Left lung (tissue), 4 donors: ENCODE measurements at regions not wholly inside any gene's neighbourhood (a gene's known extent, or its start where the extent isn't known, plus 50 kb on each side); places are given as distances from the start of the nearest gene placed in this dataset.

Source experiments
- ATAC-seq: fragments of 200-7000 bp; cut with Tn5 transposase; one replicate; pipeline ENCODE4 v1.9.1; 2020; ENCODE audit warnings: moderate library complexity
- DNase-seq, 4 donors: peaks; one replicate each; pipeline ENCODE4 v3.0.0-alpha.2; 2013 to 2020
- H3K27ac ChIP-seq, 2 donors: fragments of 200-600 bp; sonication (generic) in 1 of 2; one replicate each; pipeline versions ENCODE4 v1.5.0 to v1.8.0; 2020 to 2021
- H3K27me3 ChIP-seq, 2 donors: fragments of 200-600 bp; sonication (generic) in 1 of 2; one replicate each; pipeline versions ENCODE4 v1.5.0 to v1.8.0; 2020 to 2021
- H3K36me3 ChIP-seq, 2 donors: fragments of 200-600 bp; sonication (generic) in 1 of 2; one replicate each; pipeline versions ENCODE4 v1.5.0 to v1.8.0; 2020 to 2021
- H3K4me1 ChIP-seq, 2 donors: fragments of 200-600 bp; one replicate each; pipeline ENCODE4 v1.8.0; 2021
- H3K4me3 ChIP-seq, 2 donors: fragments of 200-600 bp; sonication (generic) in 1 of 2; one replicate each; pipeline versions ENCODE4 v1.5.0 to v1.8.0; 2020 to 2021; ENCODE audit warnings: mild to moderate bottlenecking in 1 of 2
- H3K9me3 ChIP-seq, 2 donors: fragments of 200-600 bp; sonication (generic) in 1 of 2; one replicate each; pipeline versions ENCODE4 v1.5.0 to v1.8.0; 2020 to 2021
- CTCF ChIP-seq, 2 donors: fragments of 200-600 bp; sonication (generic) in 1 of 2; IDR thresholded peaks; one replicate each; pipeline versions ENCODE4 v1.5.0 to v1.8.0; 2021; ENCODE audit warnings: antibody characterized with exemption in 2 of 2
- intact Hi-C, 2 donors: fragments of 100-400 bp; cut with DNase I; formaldehyde crosslinking; loops; one replicate each; pipeline versions ENCODE4 v1.11.2 to v1.14.2; 2022
- donor health status: DM: no; HTN: yes; CAD: no.
- donor health status: DM: no; HTN: no; CAD: no.

DNA sequence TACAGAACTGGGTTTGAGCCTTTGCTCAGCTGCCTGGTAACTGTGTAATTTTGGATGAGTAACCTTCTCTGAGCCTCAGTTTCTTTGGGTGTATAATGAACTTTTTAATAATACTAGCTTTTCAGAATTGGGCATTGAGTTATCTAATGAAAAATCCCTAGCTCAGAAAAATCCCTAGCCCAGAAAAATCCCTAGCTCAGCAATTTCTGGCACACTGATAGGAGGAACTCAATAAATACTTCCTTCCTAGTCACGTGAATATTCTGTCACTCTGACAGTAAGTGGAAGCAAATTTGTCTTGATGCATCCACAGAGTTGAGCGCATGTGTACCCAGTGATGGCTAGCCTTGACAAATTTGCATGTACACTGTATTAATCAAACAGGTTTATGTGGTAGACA is 817.6 kb downstream of the XPNPEP1 start:
- H3K9me3 ChIP-seq = no peaks in the 10 kb centered on the region
- no peaks in the 10 kb centered on the region for H3K4me1 ChIP-seq
- no peaks in the 10 kb centered on the region for H3K27me3 ChIP-seq
- no peak for TF ChIP-seq CTCF (IDR thresholded peaks at IDR 0.05)
- ATAC-seq = no peak
- no peaks in the 10 kb centered on the region for H3K36me3 ChIP-seq
- H3K4me3 ChIP-seq = no peak overlapping the region
- intact Hi-C loops = no loop called here
- H3K27ac ChIP-seq = no peak overlapping the region
- no peak for DNase-seq

DNA sequence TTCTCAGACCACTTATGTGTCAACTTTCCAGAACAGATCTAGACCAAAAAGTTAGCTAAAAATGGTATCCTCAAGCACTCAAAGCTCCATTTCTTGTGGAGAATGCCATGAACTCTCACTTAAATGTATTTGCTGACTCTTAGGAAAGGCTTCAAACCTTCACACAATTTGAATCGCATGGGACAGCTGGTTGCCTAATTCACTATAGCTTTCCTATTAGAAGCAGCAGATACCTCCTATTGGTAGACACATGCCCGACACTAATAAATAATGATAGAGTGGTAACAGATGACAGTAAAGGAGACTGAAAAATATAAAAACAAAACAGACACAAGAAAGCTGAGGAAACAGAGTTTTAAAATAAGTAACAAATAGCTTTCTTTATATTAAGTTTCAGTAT is 818.5 kb downstream of the XPNPEP1 start:
- H3K9me3 ChIP-seq = no peaks in the 10 kb centered on the region
- no peak for DNase-seq
- H3K27ac ChIP-seq = no peak overlapping the region
- no peak overlapping the region for H3K4me3 ChIP-seq
- H3K4me1 ChIP-seq = no peaks in the 10 kb centered on the region
- TF ChIP-seq CTCF (IDR thresholded peaks at IDR 0.05) = no peak
- intact Hi-C loops = no loop called here
- no peaks in the 10 kb centered on the region for H3K36me3 ChIP-seq
- H3K27me3 ChIP-seq = no peaks in the 10 kb centered on the region
- no peak for ATAC-seq

- Histone ChIP-seq H3K27me3 (no peaks in the 10 kb centered on the region), H3K4me1 (no peaks in the 10 kb centered on the region), H3K27ac (no peak overlapping the region), H3K4me3 (no peak overlapping the region), H3K9me3 (no peaks in the 10 kb centered on the region), H3K36me3 (no peaks in the 10 kb centered on the region)
- ATAC-seq = no peak
- TF ChIP-seq CTCF (IDR thresholded peaks at IDR 0.05) = no peak
- intact Hi-C loops = no loop called here
- DNase-seq = no peak
Measured at GRCh38 chr10:109103278-109103677, 820.0 kb downstream of the XPNPEP1 start.

DNA sequence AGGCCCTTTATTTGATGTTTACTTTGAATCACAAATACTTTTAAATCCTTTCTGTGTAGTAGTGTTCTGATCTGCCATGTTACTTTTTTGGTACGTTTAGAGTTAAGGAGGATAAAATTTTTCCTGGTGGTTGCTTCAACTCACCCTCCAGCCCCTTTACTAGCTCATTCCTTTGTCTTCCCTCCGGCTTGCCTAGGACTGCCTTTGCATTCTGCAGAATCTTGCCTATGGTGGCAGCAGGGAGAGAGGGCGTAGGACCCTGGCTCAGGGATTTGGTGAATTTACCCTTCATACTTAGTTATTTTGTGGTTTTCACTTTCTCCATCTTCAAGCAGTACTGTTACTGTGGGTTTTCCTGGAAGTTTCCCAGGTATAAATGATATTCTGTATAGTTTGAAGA is 833.5 kb downstream of the XPNPEP1 start:
- intact Hi-C loops = no loop called here
- no peaks in the 10 kb centered on the region for H3K4me1 ChIP-seq
- no peak for DNase-seq
- no peaks in the 10 kb centered on the region for H3K36me3 ChIP-seq
- peaks cover 0 to 6% of the 10 kb centered on the region in 2 donors for H3K9me3 ChIP-seq
- H3K27ac ChIP-seq = no peak overlapping the region
- no peak for TF ChIP-seq CTCF (IDR thresholded peaks at IDR 0.05)
- H3K27me3 ChIP-seq = no peaks in the 10 kb centered on the region
- H3K4me3 ChIP-seq = no peak overlapping the region
- ATAC-seq = no peak

DNA sequence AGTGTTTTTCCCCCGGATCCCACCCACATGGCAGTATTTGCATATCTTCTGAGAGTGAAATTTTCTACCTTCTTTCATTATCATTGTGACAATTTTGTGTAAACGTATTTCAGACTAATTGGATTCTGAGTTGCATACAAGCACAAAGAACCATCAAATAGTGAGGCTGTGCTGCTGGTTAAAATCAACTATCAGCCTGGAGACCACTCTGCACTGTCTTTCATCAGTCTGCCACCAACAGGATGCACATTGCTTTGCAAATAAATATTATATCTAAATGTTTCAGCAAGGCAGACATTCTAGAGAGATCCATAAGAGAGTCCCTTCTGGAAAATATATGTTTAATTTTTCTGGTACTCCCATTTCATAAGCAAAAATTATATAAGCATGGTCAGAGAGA is 851.8 kb downstream of the XPNPEP1 start:
- intact Hi-C loops = no loop called here
- Histone ChIP-seq H3K36me3 (no peaks in the 10 kb centered on the region), H3K27me3 (no peaks in the 10 kb centered on the region), H3K9me3 (no peaks in the 10 kb centered on the region), H3K27ac (no peak overlapping the region), H3K4me3 (no peak overlapping the region), H3K4me1 (no peaks in the 10 kb centered on the region)
- TF ChIP-seq CTCF (IDR thresholded peaks at IDR 0.05) = no peak
- ATAC-seq (no peak), DNase-seq (no peak)
